ENCODE measurements at regions not wholly inside any gene's neighbourhood (a gene's known extent, or its start where the extent isn't known, plus 50 kb on each side); places are given as distances from the start of the nearest gene placed in this dataset.

DNA sequence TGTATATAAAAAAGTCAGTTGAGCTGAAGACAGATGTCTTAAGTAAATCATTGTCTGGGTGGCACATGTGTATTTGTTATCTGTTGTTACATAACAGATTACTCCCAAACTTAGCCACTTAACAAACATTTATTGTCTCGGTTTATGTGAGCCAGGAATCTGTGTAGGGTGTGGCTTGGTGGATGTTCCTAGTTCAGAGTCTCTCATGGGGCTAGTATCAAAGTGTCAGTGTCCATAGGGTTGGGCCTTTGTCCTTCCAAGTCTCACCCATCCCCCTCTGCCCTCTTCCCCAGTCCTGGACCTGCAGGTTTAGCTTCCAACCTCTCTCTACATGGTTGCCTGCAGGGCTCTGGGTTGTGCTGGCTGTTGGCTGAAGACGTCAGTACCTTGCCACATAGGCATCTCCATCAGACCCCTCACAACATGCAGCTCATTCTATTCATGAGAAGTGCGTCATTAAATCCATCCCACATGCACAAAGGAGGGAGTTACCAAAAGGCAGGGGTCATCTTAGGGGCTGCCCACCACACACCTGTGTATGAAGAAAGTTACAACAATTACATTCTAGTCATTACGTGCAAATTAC lies 127.5 kb downstream of the HS3ST1 start:
- Mint-ChIP-seq H3K36me3 (ENCODE audit: low read depth) (no peaks in the 10 kb centered on the region), H3K9me3 (no peaks in the 10 kb centered on the region), H3K27me3 (ENCODE audit: low read depth) (no peaks in the 10 kb centered on the region), H3K4me3 (no peak overlapping the region), H3K4me1 (no peaks in the 10 kb centered on the region), H3K27ac (no peak overlapping the region)
- TF ChIP-seq, protein P1, sequence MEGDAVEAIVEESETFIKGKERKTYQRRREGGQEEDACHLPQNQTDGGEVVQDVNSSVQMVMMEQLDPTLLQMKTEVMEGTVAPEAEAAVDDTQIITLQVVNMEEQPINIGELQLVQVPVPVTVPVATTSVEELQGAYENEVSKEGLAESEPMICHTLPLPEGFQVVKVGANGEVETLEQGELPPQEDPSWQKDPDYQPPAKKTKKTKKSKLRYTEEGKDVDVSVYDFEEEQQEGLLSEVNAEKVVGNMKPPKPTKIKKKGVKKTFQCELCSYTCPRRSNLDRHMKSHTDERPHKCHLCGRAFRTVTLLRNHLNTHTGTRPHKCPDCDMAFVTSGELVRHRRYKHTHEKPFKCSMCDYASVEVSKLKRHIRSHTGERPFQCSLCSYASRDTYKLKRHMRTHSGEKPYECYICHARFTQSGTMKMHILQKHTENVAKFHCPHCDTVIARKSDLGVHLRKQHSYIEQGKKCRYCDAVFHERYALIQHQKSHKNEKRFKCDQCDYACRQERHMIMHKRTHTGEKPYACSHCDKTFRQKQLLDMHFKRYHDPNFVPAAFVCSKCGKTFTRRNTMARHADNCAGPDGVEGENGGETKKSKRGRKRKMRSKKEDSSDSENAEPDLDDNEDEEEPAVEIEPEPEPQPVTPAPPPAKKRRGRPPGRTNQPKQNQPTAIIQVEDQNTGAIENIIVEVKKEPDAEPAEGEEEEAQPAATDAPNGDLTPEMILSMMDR (IDR thresholded peaks at IDR 0.05; ENCODE audit: unreplicated experiment in 3 of 3): no peak

DNA sequence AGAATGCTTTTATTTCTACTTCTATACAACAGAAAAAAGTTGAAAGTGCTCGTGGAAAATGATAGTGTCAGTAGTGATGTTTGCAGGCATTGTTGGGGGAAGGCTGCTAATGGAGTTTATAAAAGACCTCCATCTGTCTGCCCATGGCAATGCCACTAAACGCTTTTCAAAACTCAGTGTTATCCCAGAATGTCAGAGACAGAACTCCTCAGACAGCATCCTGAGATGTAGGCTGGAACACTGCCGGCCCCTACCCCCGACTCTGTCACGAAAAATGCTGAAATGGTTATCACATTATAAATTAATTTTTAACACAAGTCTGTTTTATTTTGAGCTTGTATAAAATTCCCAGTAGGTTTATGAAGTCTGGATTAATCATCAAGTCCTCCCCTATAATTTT lies 128.9 kb downstream of the HS3ST1 start:
- Mint-ChIP-seq H3K4me3 (no peak overlapping the region), H3K27me3 (ENCODE audit: low read depth) (no peaks in the 10 kb centered on the region), H3K9me3 (no peaks in the 10 kb centered on the region), H3K4me1 (no peaks in the 10 kb centered on the region), H3K27ac (no peak overlapping the region), H3K36me3 (ENCODE audit: low read depth) (no peaks in the 10 kb centered on the region)
- TF ChIP-seq, protein P1 (IDR thresholded peaks at IDR 0.05; ENCODE audit: unreplicated experiment in 3 of 3): no peak

DNA sequence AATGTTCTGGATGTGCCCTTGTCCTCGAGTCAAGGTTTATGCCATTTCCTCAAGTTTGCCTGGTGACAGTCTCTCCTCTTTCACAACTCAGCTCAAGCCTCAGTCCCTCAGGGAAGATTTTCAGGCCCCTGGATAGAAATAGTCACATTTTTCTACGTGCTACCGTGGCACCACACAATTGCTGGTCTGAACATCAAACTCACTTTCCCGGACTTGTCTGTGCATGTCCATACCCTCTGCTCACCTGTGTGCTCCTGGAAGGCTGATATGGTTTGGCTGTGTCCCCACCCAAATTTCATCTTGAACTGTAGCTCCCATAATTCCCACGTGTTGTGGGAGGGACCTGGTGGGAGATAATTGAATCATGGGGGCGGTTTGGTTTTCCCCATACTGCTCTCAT lies 129.7 kb downstream of the HS3ST1 start:
- Mint-ChIP-seq H3K27ac (no peak overlapping the region), H3K4me1 (no peaks in the 10 kb centered on the region), H3K36me3 (ENCODE audit: low read depth) (no peaks in the 10 kb centered on the region), H3K9me3 (no peaks in the 10 kb centered on the region), H3K27me3 (ENCODE audit: low read depth) (no peaks in the 10 kb centered on the region), H3K4me3 (no peak overlapping the region)
- TF ChIP-seq, protein P1 (IDR thresholded peaks at IDR 0.05; ENCODE audit: unreplicated experiment in 3 of 3): no peak

DNA sequence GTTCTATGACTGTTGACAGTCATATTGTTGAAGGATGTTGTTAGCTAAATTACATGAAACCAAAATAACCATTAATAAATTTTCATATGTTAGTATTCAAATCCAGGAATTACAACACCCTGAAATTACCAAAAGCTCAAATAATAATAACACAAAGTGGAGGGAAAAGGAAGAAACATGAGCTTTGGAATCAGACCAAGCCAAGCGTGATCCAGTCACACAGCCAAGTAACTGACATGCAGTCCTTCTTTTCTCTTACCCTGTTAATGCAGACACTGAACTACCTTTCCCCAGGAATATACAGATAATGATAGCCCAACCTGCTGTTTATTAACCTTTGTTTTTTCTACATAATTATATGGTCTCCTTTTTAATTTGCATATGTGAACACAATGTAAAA lies 130.2 kb downstream of the HS3ST1 start:
- H3K27me3 Mint-ChIP-seq (ENCODE audit: low read depth): no peaks in the 10 kb centered on the region
- H3K36me3 Mint-ChIP-seq (ENCODE audit: low read depth): no peaks in the 10 kb centered on the region
- H3K9me3 Mint-ChIP-seq: no peaks in the 10 kb centered on the region
- H3K4me3 Mint-ChIP-seq: no peak overlapping the region
- H3K27ac Mint-ChIP-seq: no peak overlapping the region
- TF ChIP-seq, protein P1 (IDR thresholded peaks at IDR 0.05; ENCODE audit: unreplicated experiment in 3 of 3): no peak
- H3K4me1 Mint-ChIP-seq: no peaks in the 10 kb centered on the region

DNA sequence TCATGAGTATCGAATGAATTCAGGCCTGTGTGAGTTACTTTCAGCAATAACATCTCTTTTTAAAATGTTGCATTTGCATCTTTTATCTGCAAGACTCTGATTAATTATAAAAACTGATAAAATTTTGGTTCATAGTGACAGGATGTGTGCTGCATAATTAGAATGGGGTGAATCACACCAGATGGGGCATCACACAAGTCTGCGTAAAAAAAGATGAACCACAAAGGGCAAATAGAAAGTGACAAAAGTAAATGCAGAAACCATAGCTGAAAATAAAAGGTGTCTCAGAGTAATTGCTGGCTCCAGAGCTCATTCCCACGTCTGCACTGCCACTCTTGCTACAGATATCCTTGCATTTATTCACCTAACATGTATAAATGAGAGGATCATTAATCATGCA lies 131.1 kb downstream of the HS3ST1 start:
- TF ChIP-seq, protein P1 (IDR thresholded peaks at IDR 0.05; ENCODE audit: unreplicated experiment in 3 of 3): no peak
- Mint-ChIP-seq H3K9me3 (no peaks in the 10 kb centered on the region), H3K27ac (no peak overlapping the region), H3K4me3 (no peak overlapping the region), H3K4me1 (no peaks in the 10 kb centered on the region), H3K36me3 (ENCODE audit: low read depth) (no peaks in the 10 kb centered on the region), H3K27me3 (ENCODE audit: low read depth) (no peaks in the 10 kb centered on the region)

DNA sequence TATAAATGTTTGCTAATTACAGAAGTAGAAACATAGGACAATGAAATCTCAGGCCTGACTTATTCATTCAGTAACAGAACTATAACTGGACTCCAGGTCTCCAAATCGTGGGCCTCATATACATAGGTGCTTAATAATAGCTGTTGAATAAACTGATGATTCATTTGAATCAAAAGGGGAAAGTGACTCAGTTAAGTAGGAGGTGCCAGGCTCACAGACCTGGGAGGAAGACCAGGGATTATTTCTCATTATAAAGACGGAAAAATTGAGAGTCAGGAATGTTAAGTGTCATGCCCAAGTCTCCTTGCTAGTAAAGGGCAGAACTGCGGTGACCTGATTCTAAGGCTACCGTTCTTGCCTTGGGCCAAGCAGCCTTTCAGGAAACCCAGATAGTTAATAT lies 131.5 kb downstream of the HS3ST1 start:
- Mint-ChIP-seq H3K27ac (no peak overlapping the region), H3K4me1 (no peaks in the 10 kb centered on the region), H3K36me3 (ENCODE audit: low read depth) (no peaks in the 10 kb centered on the region), H3K27me3 (ENCODE audit: low read depth) (no peaks in the 10 kb centered on the region), H3K9me3 (no peaks in the 10 kb centered on the region), H3K4me3 (no peak overlapping the region)
- TF ChIP-seq, protein P1 (IDR thresholded peaks at IDR 0.05; ENCODE audit: unreplicated experiment in 3 of 3): no peak
